GM19351 (cell line): ENCODE measurements at regions not wholly inside any gene's neighbourhood (a gene's known extent, or its start where the extent isn't known, plus 50 kb on each side); places are given as distances from the start of the nearest gene placed in this dataset.
A peak's percentile ranks its signal among the peaks of the same experiment; 100 is the strongest.

ENCODE experiments used
- ATAC-seq: cut with Tn5 transposase; IDR thresholded peaks from one replicate; pipeline ENCODE4 v1.9.1; 2021; ENCODE audit warnings: mild to moderate bottlenecking, moderate library complexity; ENCODE audit not compliant: unreplicated experiment

DNA sequence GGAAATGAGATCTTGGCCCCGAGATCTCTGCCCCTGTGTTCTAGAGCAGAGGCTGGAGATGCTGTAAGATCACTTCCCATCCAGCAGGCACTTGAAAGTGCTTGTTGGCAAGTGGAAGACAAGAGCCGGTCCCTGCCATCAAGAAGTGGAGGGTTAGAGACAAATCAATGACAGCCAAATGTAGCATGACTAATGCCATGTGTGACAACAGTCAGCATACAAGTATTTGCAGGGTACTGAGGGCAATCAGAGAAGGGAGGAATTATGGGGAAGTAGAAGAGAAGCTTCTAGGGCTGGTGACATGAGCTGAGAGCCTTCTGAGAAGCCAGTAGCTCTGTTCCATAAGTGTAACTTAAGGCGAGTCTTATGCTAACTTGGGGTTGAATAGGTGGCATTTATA, 58.6 kb downstream of the TMEM17 start:
- no peak for ATAC-seq

- no peak for ATAC-seq
These were observed 59.5 kb downstream of the TMEM17 start for GRCh38 chr2:62446491-62446890.

GRCh38 chr2:62443886-62444285, 62.1 kb downstream of the TMEM17 start:
- ATAC-seq, result no peak

DNA sequence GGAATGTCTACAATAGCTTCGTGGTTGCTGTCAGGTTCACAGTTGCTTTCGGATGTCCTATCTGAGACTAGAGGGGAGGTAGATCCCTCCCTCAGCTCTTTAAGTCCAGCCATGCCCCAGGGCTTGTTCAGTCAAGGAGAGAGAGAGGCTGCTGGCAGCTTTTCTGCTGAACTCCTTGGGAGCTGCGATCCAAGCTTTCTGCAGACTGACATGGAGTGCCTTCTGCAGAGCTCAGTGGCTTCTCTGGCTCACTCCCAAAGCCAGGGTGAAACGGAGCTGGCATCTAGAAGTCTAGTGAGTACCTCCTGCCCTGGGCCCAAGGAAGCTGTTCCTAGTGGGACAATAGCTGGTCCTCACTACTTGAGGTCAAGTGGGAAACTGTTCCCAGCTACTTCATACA, 62.5 kb downstream of the TMEM17 start:
- no peak for ATAC-seq

DNA sequence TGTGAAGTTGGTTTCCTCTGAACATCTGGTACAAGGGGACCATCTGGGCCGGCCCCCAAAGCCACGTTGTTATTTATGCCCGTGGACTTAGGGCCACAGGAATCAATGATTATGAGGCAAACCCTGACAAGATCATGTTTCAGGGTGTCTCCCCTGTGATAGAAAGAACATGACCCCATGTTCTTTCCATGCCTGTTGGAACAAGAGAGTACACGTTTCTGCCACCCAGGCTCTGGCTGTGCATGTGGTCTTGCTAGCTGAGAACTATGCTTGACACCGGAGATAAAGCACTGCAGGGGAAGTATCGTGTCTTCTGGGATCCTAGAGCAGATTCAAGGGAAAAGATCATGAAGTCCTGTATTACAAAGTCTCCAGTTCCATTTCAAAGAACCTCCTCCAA, 64.2 kb downstream of the TMEM17 start:
- no peak for ATAC-seq

GRCh38 chr2:62441421-62441820, 64.6 kb downstream of the TMEM17 start:
- ATAC-seq, result no peak

- no peak for ATAC-seq
These were observed 65.6 kb downstream of the TMEM17 start for GRCh38 chr2:62440281-62440946.

GRCh38 chr2:62439425-62439824, 66.6 kb downstream of the TMEM17 start:
- ATAC-seq, result no peak

- no peak for ATAC-seq
These were observed 68.2 kb downstream of the TMEM17 start for GRCh38 chr2:62437785-62438184.

DNA sequence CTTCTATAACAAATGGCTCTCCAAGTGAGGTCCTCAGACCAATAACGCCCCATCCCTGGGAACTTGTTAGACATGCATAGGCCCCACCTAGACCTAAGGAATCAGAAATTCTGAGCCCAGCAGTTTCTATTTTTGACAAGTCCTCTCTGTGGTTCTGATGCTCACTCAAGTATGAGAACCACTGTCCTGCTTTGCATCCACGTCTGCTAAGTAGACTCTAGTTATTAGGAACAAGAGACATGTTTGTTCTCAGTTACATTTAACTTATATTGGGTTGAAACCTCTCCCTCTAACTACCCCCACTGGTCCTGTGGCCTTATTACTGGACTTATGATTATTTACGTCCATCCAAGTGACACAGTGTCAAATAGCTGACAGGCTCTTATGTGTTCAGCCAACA, 70.3 kb downstream of the TMEM17 start:
- ATAC-seq, result peak; percentile 91

DNA sequence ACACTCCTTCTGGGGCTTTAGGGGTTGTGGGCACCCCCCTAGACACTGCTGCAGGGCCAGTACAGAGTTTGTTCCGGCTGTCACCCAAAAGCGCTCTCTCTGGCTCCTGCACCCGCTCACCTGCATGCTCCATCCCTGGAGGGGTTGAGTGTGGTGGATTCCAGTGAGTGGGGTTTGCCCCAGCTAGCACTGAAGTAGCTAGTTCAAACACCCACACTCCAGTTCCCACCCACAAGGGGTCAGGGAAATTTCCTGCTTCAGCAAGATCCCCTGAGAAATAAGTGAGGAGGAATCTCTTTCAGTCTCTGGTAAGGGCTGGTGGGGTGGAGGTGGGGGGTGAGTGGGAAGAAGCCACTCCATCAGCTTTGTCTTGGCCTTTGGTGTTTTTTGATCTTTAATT, 73.6 kb downstream of the TMEM17 start:
- no peak for ATAC-seq

DNA sequence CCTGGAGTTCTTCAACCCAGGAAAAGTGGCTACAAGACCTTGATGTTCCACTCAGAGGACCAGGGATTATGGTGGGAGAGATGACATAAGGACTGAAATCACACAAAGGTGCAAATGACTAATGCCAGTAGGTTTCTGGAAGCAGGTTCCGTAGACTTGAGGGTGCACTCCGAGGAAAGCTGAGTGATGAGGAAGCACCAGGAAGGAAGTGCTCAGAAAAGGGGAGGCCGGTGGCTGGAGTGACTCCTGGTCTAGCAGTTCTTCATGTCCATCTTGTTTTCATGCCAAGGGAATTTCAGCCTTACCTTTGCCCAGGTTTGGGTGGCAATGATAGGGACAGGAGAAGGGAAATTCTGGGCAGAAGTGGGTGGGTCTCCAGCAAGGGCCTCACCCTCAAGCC, 74.5 kb downstream of the TMEM17 start:
- no peak for ATAC-seq

- no peak for ATAC-seq
These were observed 75.8 kb downstream of the TMEM17 start for GRCh38 chr2:62430146-62430545.

GRCh38 chr2:62427146-62427545, 78.8 kb downstream of the TMEM17 start:
- ATAC-seq, result no peak

GRCh38 chr2:62426154-62426912, 79.7 kb downstream of the TMEM17 start:
- no peak for ATAC-seq

DNA sequence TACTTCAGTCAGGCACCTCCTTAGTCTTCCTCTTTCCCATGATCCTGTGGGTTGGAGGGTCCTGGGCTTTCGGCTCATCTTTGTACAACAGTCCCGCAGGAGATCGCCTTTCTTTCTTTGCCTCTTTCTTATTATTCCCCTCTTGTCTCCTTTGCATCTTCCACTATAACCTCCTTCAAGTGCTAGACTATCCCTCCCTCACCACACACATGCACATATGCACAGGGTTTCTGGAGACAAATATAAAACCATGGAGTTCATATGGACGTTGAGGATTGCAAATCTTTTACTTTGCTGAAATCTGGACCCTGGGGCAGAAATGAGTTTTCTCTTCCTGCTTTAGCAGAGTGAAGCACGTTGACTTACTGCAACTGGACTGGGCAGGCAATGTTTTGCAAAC, 80.3 kb downstream of the TMEM17 start:
- no peak for ATAC-seq

GRCh38 chr2:62424899-62425298, 81.1 kb downstream of the TMEM17 start:
- no peak for ATAC-seq

GRCh38 chr2:62423883-62424458, 82.0 kb downstream of the TMEM17 start:
- ATAC-seq, result no peak

DNA sequence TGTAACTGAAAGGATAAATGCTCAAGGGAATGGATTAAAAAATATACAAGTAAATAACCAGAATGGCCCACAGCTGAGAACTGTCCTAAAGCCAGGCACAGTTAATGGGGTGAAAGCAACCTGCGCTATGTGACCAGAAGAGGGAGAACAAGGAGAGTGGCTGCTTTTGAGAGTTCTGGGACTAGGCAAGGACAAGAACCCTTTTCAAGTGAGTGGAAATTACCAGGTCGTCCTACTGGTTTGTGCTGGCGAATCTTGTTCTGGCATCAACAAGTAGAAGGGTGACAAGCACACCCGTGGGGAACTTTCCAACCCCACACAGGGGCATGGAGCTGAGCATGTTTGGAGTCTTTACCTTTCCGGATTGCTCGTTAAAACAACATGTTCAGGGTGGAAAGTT, 82.8 kb downstream of the TMEM17 start:
- no peak for ATAC-seq

GRCh38 chr2:62415518-62415917, 90.5 kb downstream of the TMEM17 start:
- ATAC-seq, result peak; percentile 19

DNA sequence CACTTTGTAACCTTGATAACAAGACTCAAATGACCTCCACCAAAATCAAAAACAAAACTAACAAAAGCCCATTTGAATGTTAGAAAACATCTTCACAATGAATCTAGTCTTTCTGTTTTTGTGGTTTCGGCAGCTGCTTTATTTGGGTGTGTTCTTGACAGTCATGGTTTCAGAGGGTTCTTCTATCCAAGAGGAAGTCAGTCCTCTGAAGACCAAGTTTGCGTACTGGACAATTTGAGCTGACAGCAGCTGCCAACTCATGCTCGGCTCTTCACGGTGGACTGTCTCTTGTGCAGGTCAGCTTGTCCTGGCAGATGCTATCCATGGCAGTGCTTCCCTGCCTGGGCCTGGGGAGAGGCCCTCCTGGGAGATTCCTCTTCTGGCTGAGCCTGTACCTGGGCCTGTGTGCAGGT, 91.0 kb downstream of the TMEM17 start:
- ATAC-seq, result peak; percentile 86

DNA sequence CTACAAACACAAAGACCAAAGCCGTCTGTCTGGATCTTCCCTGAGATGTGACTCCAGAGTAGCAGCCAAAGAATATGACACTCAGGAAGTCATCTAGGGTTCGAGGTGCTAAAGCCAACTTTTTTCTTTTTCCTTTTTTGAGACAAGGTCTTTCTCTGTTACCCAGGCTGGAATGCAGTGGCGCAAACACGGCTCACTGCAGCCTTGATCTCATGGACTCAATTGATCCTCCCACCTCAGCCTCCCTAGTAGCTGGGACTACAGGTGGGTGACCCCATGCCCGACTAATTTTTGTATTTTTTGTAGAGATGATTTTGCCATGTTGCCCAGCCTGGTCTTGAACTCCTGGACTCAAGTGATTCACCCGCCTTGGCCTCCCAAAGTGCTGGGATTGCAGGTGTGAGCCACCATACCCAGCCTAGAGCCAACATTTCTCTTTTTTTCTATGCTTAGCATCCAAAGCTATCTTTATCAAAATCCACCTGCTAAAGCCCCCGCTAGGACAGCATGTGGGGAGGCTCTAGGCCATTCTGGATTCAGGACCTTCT, 92.8 kb downstream of the TMEM17 start:
- no peak for ATAC-seq
